Hepatocyte (in vitro differentiated cells): ENCODE measurements at regions not wholly inside any gene's neighbourhood (a gene's known extent, or its start where the extent isn't known, plus 50 kb on each side); places are given as distances from the start of the nearest gene placed in this dataset.

Experiments used
- EZH2 ChIP-seq: fragments of 200-600 bp; sonication (generic); IDR thresholded peaks from 2 replicates; pipeline ENCODE4 v1.6.1; 2016; ENCODE audit warnings: antibody characterized with exemption, mild to moderate bottlenecking, borderline replicate concordance
- TF ChIP-seq, protein P1 (sequence below): fragments of 200-600 bp; sonication (generic); IDR thresholded peaks from 2 replicates; pipeline ENCODE4 v1.5.1; 2016; ENCODE audit warnings: antibody characterized with exemption, mild to moderate bottlenecking; ENCODE audit not compliant: poor library complexity

GRCh38 chr1:67615886-67616285, 69.1 kb upstream of the GADD45A start:
- TF ChIP-seq, protein P1, sequence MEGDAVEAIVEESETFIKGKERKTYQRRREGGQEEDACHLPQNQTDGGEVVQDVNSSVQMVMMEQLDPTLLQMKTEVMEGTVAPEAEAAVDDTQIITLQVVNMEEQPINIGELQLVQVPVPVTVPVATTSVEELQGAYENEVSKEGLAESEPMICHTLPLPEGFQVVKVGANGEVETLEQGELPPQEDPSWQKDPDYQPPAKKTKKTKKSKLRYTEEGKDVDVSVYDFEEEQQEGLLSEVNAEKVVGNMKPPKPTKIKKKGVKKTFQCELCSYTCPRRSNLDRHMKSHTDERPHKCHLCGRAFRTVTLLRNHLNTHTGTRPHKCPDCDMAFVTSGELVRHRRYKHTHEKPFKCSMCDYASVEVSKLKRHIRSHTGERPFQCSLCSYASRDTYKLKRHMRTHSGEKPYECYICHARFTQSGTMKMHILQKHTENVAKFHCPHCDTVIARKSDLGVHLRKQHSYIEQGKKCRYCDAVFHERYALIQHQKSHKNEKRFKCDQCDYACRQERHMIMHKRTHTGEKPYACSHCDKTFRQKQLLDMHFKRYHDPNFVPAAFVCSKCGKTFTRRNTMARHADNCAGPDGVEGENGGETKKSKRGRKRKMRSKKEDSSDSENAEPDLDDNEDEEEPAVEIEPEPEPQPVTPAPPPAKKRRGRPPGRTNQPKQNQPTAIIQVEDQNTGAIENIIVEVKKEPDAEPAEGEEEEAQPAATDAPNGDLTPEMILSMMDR = no peak
- TF ChIP-seq EZH2 = no peak
